ENCODE measurements at regions not wholly inside any gene's neighbourhood (a gene's known extent, or its start where the extent isn't known, plus 50 kb on each side); places are given as distances from the start of the nearest gene placed in this dataset.

GRCh38 chr10:30784897-30785605, 155.5 kb upstream of the LYZL2 start:
- H3K4me3 ChIP-seq (ENCODE audit: low read depth, low read length), result peak overlapping the region; percentile 64
- TF ChIP-seq, protein P1, sequence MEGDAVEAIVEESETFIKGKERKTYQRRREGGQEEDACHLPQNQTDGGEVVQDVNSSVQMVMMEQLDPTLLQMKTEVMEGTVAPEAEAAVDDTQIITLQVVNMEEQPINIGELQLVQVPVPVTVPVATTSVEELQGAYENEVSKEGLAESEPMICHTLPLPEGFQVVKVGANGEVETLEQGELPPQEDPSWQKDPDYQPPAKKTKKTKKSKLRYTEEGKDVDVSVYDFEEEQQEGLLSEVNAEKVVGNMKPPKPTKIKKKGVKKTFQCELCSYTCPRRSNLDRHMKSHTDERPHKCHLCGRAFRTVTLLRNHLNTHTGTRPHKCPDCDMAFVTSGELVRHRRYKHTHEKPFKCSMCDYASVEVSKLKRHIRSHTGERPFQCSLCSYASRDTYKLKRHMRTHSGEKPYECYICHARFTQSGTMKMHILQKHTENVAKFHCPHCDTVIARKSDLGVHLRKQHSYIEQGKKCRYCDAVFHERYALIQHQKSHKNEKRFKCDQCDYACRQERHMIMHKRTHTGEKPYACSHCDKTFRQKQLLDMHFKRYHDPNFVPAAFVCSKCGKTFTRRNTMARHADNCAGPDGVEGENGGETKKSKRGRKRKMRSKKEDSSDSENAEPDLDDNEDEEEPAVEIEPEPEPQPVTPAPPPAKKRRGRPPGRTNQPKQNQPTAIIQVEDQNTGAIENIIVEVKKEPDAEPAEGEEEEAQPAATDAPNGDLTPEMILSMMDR (IDR thresholded peaks at IDR 0.05; ENCODE audit: borderline replicate concordance, insufficient read depth, low read depth, low read length), result no peak

- peak overlapping the region; percentile 64 for H3K4me3 ChIP-seq (ENCODE audit: low read depth, low read length)
These were observed 155.0 kb upstream of the LYZL2 start for GRCh38 chr10:30784524-30784896.

DNA sequence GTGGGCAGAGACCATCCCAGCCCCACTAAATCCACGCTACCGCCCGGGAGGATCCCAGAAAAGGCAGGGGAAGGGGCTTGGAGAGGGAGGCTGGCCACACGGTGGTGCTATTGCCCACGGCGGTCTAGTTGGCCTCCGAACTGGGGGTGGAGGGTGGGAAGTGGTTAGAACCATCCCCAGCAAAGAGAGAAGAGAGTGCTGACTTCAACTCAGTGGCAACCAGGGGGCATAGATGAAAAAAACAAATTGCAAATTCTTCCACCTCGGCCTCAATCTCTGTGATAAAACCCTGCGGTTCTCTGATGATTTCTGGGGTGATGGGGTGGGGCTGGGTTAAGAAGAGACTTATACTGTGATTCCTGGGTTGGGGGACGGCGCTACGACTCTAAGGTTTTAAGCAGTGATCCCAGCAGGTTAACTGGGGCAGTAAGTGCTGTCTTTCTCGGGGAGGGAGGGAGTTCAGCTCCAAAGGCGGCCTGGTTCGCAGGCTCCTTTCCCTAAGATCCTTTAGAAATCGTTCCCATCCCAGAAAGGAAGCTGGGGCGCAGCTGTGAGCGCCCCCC, 154.5 kb upstream of the LYZL2 start:
- H3K4me3 ChIP-seq (ENCODE audit: low read depth, low read length), result peak overlapping the region; percentile 64
- TF ChIP-seq, protein P1 (IDR thresholded peaks at IDR 0.05; ENCODE audit: borderline replicate concordance, insufficient read depth, low read depth, low read length), result peak; percentile 84

More at GRCh38 chr10:30784524-30784896, 155.0 kb upstream of the LYZL2 start:
- TF ChIP-seq, protein P1 (IDR thresholded peaks at IDR 0.05; ENCODE audit: borderline replicate concordance, insufficient read depth, low read depth, low read length), result no peak

DNA sequence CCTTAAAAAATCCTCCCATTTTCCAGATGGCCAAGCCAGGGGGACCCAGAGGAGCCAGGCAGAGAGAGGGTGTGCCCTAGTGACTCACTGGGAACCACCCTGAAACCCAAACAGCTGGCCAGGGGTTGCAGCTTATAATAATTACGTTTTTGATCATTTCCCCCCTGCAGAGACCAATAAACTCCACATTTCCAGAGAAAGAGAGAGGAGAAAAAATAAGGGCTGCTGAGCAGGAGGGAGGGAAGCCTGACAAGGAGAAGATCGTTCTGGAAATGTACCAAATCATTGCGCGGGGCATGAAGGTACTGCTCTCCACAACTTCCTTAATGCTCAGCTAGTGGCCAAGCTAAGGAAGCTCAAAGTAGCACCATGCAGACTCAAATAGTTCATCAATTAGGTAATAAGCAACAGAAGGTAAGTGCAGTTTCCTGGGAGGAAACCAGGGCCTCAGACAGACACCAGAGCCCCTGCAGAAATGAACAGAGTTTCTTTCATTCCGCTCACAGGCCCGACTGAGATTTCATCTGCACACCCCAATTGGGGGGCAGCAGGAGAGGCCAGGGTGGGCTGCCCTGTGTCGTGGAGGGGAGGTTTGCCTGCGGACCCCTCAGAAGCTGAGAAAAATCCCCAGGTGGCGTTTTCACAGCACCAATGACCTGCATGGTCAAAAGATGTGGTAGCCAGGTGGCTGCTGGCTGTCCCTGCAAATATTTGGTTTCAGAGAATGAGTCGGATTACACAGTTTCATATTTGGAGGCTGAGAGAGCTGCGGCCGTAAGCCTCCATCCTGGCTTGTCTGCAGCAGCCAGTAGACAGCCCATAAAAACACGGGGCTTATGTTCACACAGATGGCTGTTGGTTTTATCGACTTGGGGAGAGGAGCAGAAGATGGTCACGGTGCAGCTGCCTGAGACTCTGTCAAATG, 153.2 kb upstream of the LYZL2 start:
- TF ChIP-seq, protein P1 (IDR thresholded peaks at IDR 0.05; ENCODE audit: borderline replicate concordance, insufficient read depth, low read depth, low read length), result no peak
- peak overlapping the region; percentile 13 for H3K4me3 ChIP-seq (ENCODE audit: low read depth, low read length)

GRCh38 chr10:30782157-30782536, 152.6 kb upstream of the LYZL2 start:
- TF ChIP-seq, protein P1 (IDR thresholded peaks at IDR 0.05; ENCODE audit: borderline replicate concordance, insufficient read depth, low read depth, low read length), result no peak
- H3K4me3 ChIP-seq (ENCODE audit: low read depth, low read length), result no peak overlapping the region

DNA sequence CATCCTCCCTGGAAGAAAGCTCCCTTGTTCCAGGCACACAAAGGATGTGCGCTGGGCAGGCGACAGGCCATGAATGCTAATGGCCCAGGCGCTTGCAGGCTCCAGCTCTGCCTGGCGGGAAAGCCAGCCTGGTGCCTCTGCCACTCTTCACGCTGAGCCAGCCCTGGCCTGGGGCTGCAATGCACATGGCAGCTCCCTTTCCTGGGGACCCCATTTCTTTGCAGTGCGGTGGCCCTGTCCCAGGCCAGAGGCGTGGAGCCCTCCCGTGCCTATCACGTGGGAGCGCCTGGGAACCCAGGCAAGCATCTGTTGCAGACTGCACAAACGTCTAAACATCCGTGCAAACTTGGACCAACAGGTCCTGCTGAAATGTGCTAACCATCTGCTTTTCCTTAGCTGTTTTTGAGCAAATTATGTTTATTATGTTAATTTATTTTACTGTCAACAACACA, 152.1 kb upstream of the LYZL2 start:
- no peak overlapping the region for H3K4me3 ChIP-seq (ENCODE audit: low read depth, low read length)
- TF ChIP-seq, protein P1 (IDR thresholded peaks at IDR 0.05; ENCODE audit: borderline replicate concordance, insufficient read depth, low read depth, low read length), result no peak
